ENCODE measurements at regions not wholly inside any gene's neighbourhood (a gene's known extent, or its start where the extent isn't known, plus 50 kb on each side); places are given as distances from the start of the nearest gene placed in this dataset.

- Histone ChIP-seq H3K27me3 (ENCODE audit: insufficient read depth, poor library complexity, severe bottlenecking) (no peaks in the 10 kb centered on the region), H3K4me3 (ENCODE audit: severe bottlenecking) (no peak overlapping the region), H3K36me3 (ENCODE audit: low read depth) (no peaks in the 10 kb centered on the region), H3K4me1 (ENCODE audit: insufficient read depth, poor library complexity, severe bottlenecking) (no peaks in the 10 kb centered on the region), H3K27ac (ENCODE audit: poor library complexity, severe bottlenecking) (no peak overlapping the region), H3K9me3 (ENCODE audit: severe bottlenecking) (peaks cover 4% of the 10 kb centered on the region)
- ATAC-seq (ENCODE audit: low read depth): no peak
- no peak for TF ChIP-seq CTCF (IDR thresholded peaks at IDR 0.05; ENCODE audit: poor library complexity, severe bottlenecking)
- no peak for DNase-seq (ENCODE audit: low spot score)
Measured at GRCh38 chr22:49333206-49333605, 494.5 kb downstream of the BRD1 start.

DNA sequence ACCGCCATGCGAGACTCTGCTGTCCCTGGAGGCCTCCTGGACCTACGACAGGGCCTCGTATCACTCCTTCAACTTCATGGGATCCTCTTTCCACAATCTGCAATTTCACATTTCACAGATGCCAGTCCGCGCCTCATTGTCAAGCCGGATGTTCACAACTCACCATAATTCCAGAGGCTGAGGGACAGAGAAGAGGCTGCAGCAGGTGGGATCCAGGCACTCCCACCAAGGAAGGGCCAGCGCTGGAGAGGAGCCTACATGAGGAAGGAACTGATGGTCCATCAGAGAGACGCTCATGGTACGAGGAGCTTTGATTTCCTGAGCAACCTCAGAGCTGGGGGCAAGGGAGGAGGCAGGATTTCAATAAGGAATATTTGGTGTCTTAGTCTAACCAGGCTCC, 495.0 kb downstream of the BRD1 start:
- Histone ChIP-seq H3K9me3 (ENCODE audit: severe bottlenecking) (no peaks in the 10 kb centered on the region), H3K4me3 (ENCODE audit: severe bottlenecking) (no peak overlapping the region), H3K4me1 (ENCODE audit: insufficient read depth, poor library complexity, severe bottlenecking) (no peaks in the 10 kb centered on the region), H3K27ac (ENCODE audit: poor library complexity, severe bottlenecking) (no peak overlapping the region), H3K27me3 (ENCODE audit: insufficient read depth, poor library complexity, severe bottlenecking) (no peaks in the 10 kb centered on the region), H3K36me3 (ENCODE audit: low read depth) (no peaks in the 10 kb centered on the region)
- TF ChIP-seq CTCF (IDR thresholded peaks at IDR 0.05; ENCODE audit: poor library complexity, severe bottlenecking): no peak
- DNase-seq (ENCODE audit: low spot score) (no peak), ATAC-seq (ENCODE audit: low read depth) (no peak)

- ATAC-seq (ENCODE audit: low read depth) (no peak), DNase-seq (ENCODE audit: low spot score) (no peak)
- TF ChIP-seq CTCF (IDR thresholded peaks at IDR 0.05; ENCODE audit: poor library complexity, severe bottlenecking): no peak
- Histone ChIP-seq H3K4me1 (ENCODE audit: insufficient read depth, poor library complexity, severe bottlenecking) (no peaks in the 10 kb centered on the region), H3K36me3 (ENCODE audit: low read depth) (no peaks in the 10 kb centered on the region), H3K9me3 (ENCODE audit: severe bottlenecking) (no peaks in the 10 kb centered on the region), H3K27ac (ENCODE audit: poor library complexity, severe bottlenecking) (no peak overlapping the region), H3K4me3 (ENCODE audit: severe bottlenecking) (no peak overlapping the region), H3K27me3 (ENCODE audit: insufficient read depth, poor library complexity, severe bottlenecking) (no peaks in the 10 kb centered on the region)
Measured at GRCh38 chr22:49331878-49332277, 495.8 kb downstream of the BRD1 start.

DNA sequence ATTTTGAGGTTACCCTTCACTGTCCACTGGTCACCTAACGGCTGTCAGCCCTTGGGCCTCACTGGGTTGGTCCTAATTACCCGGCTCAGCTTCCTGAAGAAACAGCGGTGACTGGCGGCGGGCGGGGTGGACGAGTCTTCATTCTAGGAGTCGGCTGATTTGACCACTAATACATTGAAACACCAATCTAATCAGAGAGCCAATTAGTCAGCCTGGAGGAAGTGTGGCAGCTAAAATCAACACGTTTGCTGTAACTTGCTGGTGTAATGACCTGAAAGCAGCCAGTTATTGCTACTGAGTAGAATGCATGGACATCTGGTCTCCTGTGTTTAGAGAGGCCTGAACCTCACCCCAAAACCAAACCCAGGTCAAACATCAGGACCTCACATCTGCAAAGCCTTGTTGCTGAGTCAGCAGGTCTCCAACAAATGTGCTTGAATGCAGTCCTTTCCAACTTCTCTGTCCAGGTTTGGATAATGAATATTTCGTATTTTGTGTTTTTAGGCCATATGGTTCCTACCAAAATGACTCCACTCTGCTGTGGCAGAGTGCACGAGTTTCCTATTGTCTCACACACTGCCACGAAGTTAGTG, 496.4 kb downstream of the BRD1 start:
- ATAC-seq (ENCODE audit: low read depth) (no peak), DNase-seq (ENCODE audit: low spot score) (no peak)
- no peaks in the 10 kb centered on the region for H3K27me3 ChIP-seq (ENCODE audit: insufficient read depth, poor library complexity, severe bottlenecking)
- no peak for TF ChIP-seq CTCF (IDR thresholded peaks at IDR 0.05; ENCODE audit: poor library complexity, severe bottlenecking)
- H3K4me3 ChIP-seq (ENCODE audit: severe bottlenecking): no peak overlapping the region
- no peaks in the 10 kb centered on the region for H3K9me3 ChIP-seq (ENCODE audit: severe bottlenecking)
- H3K27ac ChIP-seq (ENCODE audit: poor library complexity, severe bottlenecking): no peak overlapping the region
- no peaks in the 10 kb centered on the region for H3K4me1 ChIP-seq (ENCODE audit: insufficient read depth, poor library complexity, severe bottlenecking)
- no peaks in the 10 kb centered on the region for H3K36me3 ChIP-seq (ENCODE audit: low read depth)

DNA sequence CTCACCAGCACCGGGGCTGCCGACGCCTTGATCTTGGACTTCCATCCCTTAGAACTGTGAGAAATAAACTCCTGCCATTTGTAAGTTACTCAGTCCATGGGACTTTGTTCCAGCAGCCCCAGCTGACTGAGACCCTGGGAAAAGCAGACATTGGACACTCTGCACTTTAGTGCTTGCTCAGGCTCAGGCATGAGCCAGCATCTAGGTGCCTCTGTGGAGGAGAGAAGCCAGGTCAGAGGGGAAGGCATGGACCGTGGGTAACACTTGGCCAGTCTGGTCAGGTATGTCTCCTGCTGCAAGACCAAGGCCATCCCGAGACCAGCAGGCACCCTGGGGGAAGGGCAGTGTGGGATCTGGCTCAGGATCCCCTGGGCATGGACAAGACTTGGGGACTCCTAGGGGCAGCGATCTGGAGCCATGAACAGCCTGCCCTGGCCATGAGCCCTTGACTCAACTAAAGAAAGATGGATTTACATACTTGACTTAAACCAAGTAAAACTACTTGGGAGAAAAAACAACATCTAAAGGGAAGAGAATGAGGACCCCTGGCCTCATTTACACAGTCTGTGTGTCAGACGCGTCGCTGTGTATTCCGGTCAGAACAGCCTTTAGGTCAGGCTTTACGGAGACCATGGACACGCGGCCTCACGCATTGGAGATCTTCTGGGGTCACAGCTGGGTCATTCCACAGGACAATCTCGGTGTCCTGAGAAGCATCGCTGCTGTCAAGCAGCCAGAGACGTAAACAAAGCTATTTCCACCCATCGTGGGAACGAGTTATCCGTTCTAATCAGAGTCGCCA, 497.1 kb downstream of the BRD1 start:
- ATAC-seq (ENCODE audit: low read depth): no peak
- H3K4me1 ChIP-seq (ENCODE audit: insufficient read depth, poor library complexity, severe bottlenecking): no peaks in the 10 kb centered on the region
- H3K36me3 ChIP-seq (ENCODE audit: low read depth): no peaks in the 10 kb centered on the region
- no peak overlapping the region for H3K27ac ChIP-seq (ENCODE audit: poor library complexity, severe bottlenecking)
- H3K4me3 ChIP-seq (ENCODE audit: severe bottlenecking): no peak overlapping the region
- TF ChIP-seq CTCF (IDR thresholded peaks at IDR 0.05; ENCODE audit: poor library complexity, severe bottlenecking): no peak
- peak; percentile 17 for DNase-seq (ENCODE audit: low spot score)
- H3K9me3 ChIP-seq (ENCODE audit: severe bottlenecking): no peaks in the 10 kb centered on the region
- H3K27me3 ChIP-seq (ENCODE audit: insufficient read depth, poor library complexity, severe bottlenecking): no peaks in the 10 kb centered on the region
